HS-5 (cell line): ENCODE measurements at regions not wholly inside any gene's neighbourhood (a gene's known extent, or its start where the extent isn't known, plus 50 kb on each side); places are given as distances from the start of the nearest gene placed in this dataset.
"Not testable (repeated sequence)": the region's sequence is repeated elsewhere in the genome, so short reads cannot be mapped to it uniquely, and the experiment has no call there.

Experiments used
- DNase-seq: peaks from one replicate; pipeline ENCODE4 v3.0.0-alpha.2; 2012; ENCODE audit warnings: low read depth

- not testable (repeated sequence) for DNase-seq
These were observed 221.6 kb downstream of the FOXD4L6 start for GRCh38 chr9:40906879-40907278.

- not testable (repeated sequence) for DNase-seq
These were observed 236.2 kb downstream of the FOXD4L6 start for GRCh38 chr9:40892315-40892714.

GRCh38 chr9:40885858-40886257 lies 242.6 kb downstream of the FOXD4L6 start:
- not testable (repeated sequence) for DNase-seq

- not testable (repeated sequence) for DNase-seq
These were observed 243.5 kb downstream of the FOXD4L6 start for GRCh38 chr9:40884902-40885490.

- DNase-seq = no peak
These were observed 244.2 kb downstream of the FOXD4L6 start for GRCh38 chr9:40884072-40884901.

- DNase-seq = not testable (repeated sequence)
These were observed 244.9 kb downstream of the FOXD4L6 start for GRCh38 chr9:40883423-40884071.

GRCh38 chr9:40873753-40874295 lies 254.7 kb downstream of the FOXD4L6 start:
- not testable (repeated sequence) for DNase-seq

GRCh38 chr9:40868437-40868836 lies 260.0 kb downstream of the FOXD4L6 start:
- DNase-seq = not testable (repeated sequence)
